Activated CD4-positive, alpha-beta T cell treated with anti-CD3 and anti-CD28 coated beads, Interleukin-2, amount 50 U/mL, for 4 hours (primary cell): ENCODE measurements at regions not wholly inside any gene's neighbourhood (a gene's known extent, or its start where the extent isn't known, plus 50 kb on each side); places are given as distances from the start of the nearest gene placed in this dataset.

Experiments used
- DNase-seq, 2 experiments: peaks; one replicate each; pipeline ENCODE4 v3.0.0-alpha.2; 2020

GRCh38 chr5:3891113-3891512, 295.5 kb downstream of the IRX1 start:
- DNase-seq = no peak

- no peak for DNase-seq
These were observed 297.9 kb downstream of the IRX1 start for GRCh38 chr5:3893527-3893926.

- DNase-seq = no peak
These were observed 298.3 kb downstream of the IRX1 start for GRCh38 chr5:3893975-3894374.

- DNase-seq = no peak
These were observed 300.5 kb downstream of the IRX1 start for GRCh38 chr5:3896098-3896497.

GRCh38 chr5:3899093-3899492, 303.5 kb downstream of the IRX1 start:
- no peak for DNase-seq

GRCh38 chr5:3904584-3904983, 309.0 kb downstream of the IRX1 start:
- DNase-seq = no peak

GRCh38 chr5:3905031-3905430, 309.4 kb downstream of the IRX1 start:
- no peak for DNase-seq

- no peak for DNase-seq
These were observed 309.9 kb downstream of the IRX1 start for GRCh38 chr5:3905521-3905920.

GRCh38 chr5:3911111-3911510, 315.5 kb downstream of the IRX1 start:
- no peak for DNase-seq

GRCh38 chr5:3911773-3912172, 316.1 kb downstream of the IRX1 start:
- no peak for DNase-seq

GRCh38 chr5:3912790-3913189, 317.2 kb downstream of the IRX1 start:
- DNase-seq = no peak

- no peak for DNase-seq
These were observed 317.6 kb downstream of the IRX1 start for GRCh38 chr5:3913279-3913678.

GRCh38 chr5:3925022-3925421, 329.4 kb downstream of the IRX1 start:
- DNase-seq = no peak

- DNase-seq = no peak
These were observed 330.3 kb downstream of the IRX1 start for GRCh38 chr5:3925935-3926334.

- DNase-seq = no peak
These were observed 334.2 kb downstream of the IRX1 start for GRCh38 chr5:3929799-3930198.

- DNase-seq = no peak
These were observed 336.3 kb downstream of the IRX1 start for GRCh38 chr5:3931976-3932375.

GRCh38 chr5:3933536-3933935, 337.9 kb downstream of the IRX1 start:
- DNase-seq = no peak

GRCh38 chr5:3933966-3934365, 338.3 kb downstream of the IRX1 start:
- DNase-seq = no peak

GRCh38 chr5:3943859-3944258, 348.2 kb downstream of the IRX1 start:
- DNase-seq = no peak

- DNase-seq = no peak
These were observed 349.3 kb downstream of the IRX1 start for GRCh38 chr5:3944930-3945329.

- no peak for DNase-seq
These were observed 353.2 kb downstream of the IRX1 start for GRCh38 chr5:3948838-3949237.

GRCh38 chr5:3954199-3954598, 358.6 kb downstream of the IRX1 start:
- no peak for DNase-seq

GRCh38 chr5:3954633-3955032, 359.0 kb downstream of the IRX1 start:
- DNase-seq = no peak

- no peak for DNase-seq
These were observed 362.0 kb downstream of the IRX1 start for GRCh38 chr5:3957658-3958057.

GRCh38 chr5:3958389-3958788, 362.8 kb downstream of the IRX1 start:
- DNase-seq = no peak

- no peak for DNase-seq
These were observed 366.5 kb downstream of the IRX1 start for GRCh38 chr5:3962113-3962512.
